Neural cell (in vitro differentiated cells): ENCODE measurements at regions not wholly inside any gene's neighbourhood (a gene's known extent, or its start where the extent isn't known, plus 50 kb on each side); places are given as distances from the start of the nearest gene placed in this dataset.

Source experiments
- RAD21 ChIP-seq: fragments of 450-650 bp; conservative IDR thresholded peaks from 2 replicates; pipeline ENCODE4 v1.6.1; 2014; ENCODE audit warnings: antibody characterized with exemption, mild to moderate bottlenecking, moderate library complexity
- TF ChIP-seq, protein P1 (sequence below): fragments of 450-650 bp; IDR thresholded peaks from 2 replicates; pipeline ENCODE4 v1.5.1; 2014; ENCODE audit warnings: antibody characterized with exemption, mild to moderate bottlenecking, moderate library complexity; ENCODE audit not compliant: poor library complexity, severe bottlenecking

DNA sequence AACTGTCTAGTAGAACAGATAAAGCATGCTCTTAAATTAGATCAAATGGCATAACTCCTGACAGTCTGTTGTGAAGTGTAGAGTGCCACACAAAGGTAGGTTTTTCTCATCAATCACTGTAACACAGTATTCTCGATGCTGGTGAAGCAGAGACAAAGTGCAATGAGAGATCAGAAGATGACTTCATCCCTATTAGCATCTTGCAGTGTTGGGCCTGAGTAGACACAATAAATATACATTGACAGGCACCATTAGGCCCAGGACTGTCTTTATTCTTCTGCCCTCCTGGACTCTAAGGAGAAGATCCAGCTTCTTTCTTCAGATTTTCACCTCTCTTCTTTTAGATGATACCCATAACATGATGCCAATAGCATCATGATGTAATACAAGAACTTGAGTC is 478.0 kb upstream of the TENM4 start:
- TF ChIP-seq, protein P1, sequence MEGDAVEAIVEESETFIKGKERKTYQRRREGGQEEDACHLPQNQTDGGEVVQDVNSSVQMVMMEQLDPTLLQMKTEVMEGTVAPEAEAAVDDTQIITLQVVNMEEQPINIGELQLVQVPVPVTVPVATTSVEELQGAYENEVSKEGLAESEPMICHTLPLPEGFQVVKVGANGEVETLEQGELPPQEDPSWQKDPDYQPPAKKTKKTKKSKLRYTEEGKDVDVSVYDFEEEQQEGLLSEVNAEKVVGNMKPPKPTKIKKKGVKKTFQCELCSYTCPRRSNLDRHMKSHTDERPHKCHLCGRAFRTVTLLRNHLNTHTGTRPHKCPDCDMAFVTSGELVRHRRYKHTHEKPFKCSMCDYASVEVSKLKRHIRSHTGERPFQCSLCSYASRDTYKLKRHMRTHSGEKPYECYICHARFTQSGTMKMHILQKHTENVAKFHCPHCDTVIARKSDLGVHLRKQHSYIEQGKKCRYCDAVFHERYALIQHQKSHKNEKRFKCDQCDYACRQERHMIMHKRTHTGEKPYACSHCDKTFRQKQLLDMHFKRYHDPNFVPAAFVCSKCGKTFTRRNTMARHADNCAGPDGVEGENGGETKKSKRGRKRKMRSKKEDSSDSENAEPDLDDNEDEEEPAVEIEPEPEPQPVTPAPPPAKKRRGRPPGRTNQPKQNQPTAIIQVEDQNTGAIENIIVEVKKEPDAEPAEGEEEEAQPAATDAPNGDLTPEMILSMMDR, result no peak
- TF ChIP-seq RAD21, result no peak
